Adrenal gland (tissue), 9 donors: ENCODE measurements at regions not wholly inside any gene's neighbourhood (a gene's known extent, or its start where the extent isn't known, plus 50 kb on each side); places are given as distances from the start of the nearest gene placed in this dataset.

ENCODE experiments used
- DNase-seq, 7 donors: peaks; one replicate each; pipeline ENCODE4 v3.0.0-alpha.2; 2019 to 2020
- H3K27ac ChIP-seq, 5 donors: fragments of 200-600 bp; sonication (generic) in 4 of 5; 1 replicate in 3 of 5; 2 replicates in 2 of 5; pipeline versions ENCODE4 v1.5.1 to v1.8.0; 2016 to 2020; ENCODE audit warnings: mild to moderate bottlenecking in 1 of 5
- H3K27me3 ChIP-seq: fragments of 200-600 bp; 2 replicates; pipeline ENCODE4 v1.8.0; 2021
- H3K36me3 ChIP-seq, 2 donors: fragments of 200-600 bp; replicated peaks in 1 of 2; 1 replicate in 1 of 2; 2 replicates in 1 of 2; pipeline versions ENCODE4 v1.5.1 to v1.8.0; 2018 to 2022
- H3K4me1 ChIP-seq, 2 donors: fragments of 200-600 bp; replicated peaks in 1 of 2; 1 replicate in 1 of 2; 2 replicates in 1 of 2; pipeline versions ENCODE4 v1.5.1 to v1.8.0; 2018 to 2021
- H3K4me3 ChIP-seq, 4 donors: fragments of 200-600 bp; sonication (generic) in 3 of 4; one replicate each; pipeline ENCODE4 v1.5.1; 2016 to 2018
- H3K9me3 ChIP-seq, 3 donors: fragments of 200-600 bp; sonication (generic) in 1 of 3; replicated peaks in 1 of 3; 1 replicate in 2 of 3; 2 replicates in 1 of 3; pipeline versions ENCODE4 v1.5.1 to v1.8.0; 2016 to 2021
- POLR2A ChIP-seq, 2 donors: fragments of 450-650 bp; IDR thresholded peaks; one replicate each; pipeline ENCODE4 v1.6.1; 2017; ENCODE audit warnings: antibody characterized with exemption in 2 of 2, mild to moderate bottlenecking in 2 of 2, moderate library complexity in 1 of 2
- WGBS, 4 donors: extraction: QIAGEN DNeasy Blood & Tissue Kit in 2 of 4; methylation state at CpG; one replicate each; pipeline versions ENCODE4 v1.1.5 to v1.1.7; 2013 to 2017; 5-methylcytosine and 5-hydroxymethylcytosine counted together
- intact Hi-C, 2 donors: fragments of 100-400 bp; cut with DNase I; formaldehyde crosslinking; loops; one replicate each; pipeline versions ENCODE4 v1.14.1 to v1.15.0; 2022 to 2023
- TF ChIP-seq, protein P1 (sequence below), 6 experiments: fragments of 450-650 bp in 4 of 6; fragments of 200-600 bp in 2 of 6; sonication (generic) in 1 of 6; IDR thresholded peaks; 1 replicate in 5 of 6; 2 replicates in 1 of 6; pipeline versions ENCODE4 v1.5.1 to v1.8.0; 2016 to 2021; ENCODE audit warnings: antibody characterized with exemption in 6 of 6, mild to moderate bottlenecking in 2 of 6, moderate library complexity in 1 of 6
- donor health status: healthy with polysubstance abuse.
- donor health status: Bipolar disorder and iron deficiency.
- donor health status: DM: yes; HTN: yes; CAD: no.
- donor health status: DM: no; HTN: no; CAD: no.
- donor health status: DM: no; HTN: no; CAD: no.

DNA sequence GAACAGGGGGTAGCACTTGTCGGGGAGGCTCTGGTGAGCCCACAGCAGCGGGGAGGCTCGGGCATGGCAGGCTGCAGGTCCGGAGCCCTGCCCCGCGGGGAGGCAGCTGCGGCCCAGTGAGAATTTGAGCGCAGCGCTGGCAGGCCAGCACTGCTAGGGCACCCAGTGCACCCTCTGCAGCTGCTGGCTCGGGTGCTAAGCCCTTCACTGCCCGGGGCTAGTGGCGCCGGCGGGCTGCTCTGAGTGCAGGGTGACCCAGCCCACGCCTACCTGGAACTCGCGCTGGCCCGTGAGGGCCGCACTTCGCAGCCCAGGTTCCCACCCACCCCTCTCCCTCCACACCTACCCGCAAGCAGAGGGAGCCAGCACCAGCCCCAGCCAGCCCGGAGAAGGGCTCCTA is 151.0 kb downstream of the NXNL2 start:
- Histone ChIP-seq H3K4me1 (peaks cover 0 to 4% of the 10 kb centered on the region in 2 donors), H3K27me3 (no peaks in the 10 kb centered on the region), H3K4me3 (no peak overlapping the region), H3K27ac (no peak overlapping the region), H3K36me3 (no peaks in the 10 kb centered on the region), H3K9me3 (no peaks in the 10 kb centered on the region)
- 92 to 94% (median 93%) methylated on average over 2 to 22 of the region's 22 CpGs; no CpG with 5 or more reads in 1 of the 4 donors for WGBS, 4 donors
- no peak for DNase-seq
- intact Hi-C loops = no loop called here
- TF ChIP-seq, protein P1, sequence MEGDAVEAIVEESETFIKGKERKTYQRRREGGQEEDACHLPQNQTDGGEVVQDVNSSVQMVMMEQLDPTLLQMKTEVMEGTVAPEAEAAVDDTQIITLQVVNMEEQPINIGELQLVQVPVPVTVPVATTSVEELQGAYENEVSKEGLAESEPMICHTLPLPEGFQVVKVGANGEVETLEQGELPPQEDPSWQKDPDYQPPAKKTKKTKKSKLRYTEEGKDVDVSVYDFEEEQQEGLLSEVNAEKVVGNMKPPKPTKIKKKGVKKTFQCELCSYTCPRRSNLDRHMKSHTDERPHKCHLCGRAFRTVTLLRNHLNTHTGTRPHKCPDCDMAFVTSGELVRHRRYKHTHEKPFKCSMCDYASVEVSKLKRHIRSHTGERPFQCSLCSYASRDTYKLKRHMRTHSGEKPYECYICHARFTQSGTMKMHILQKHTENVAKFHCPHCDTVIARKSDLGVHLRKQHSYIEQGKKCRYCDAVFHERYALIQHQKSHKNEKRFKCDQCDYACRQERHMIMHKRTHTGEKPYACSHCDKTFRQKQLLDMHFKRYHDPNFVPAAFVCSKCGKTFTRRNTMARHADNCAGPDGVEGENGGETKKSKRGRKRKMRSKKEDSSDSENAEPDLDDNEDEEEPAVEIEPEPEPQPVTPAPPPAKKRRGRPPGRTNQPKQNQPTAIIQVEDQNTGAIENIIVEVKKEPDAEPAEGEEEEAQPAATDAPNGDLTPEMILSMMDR (IDR thresholded peaks at IDR 0.05) = no peak
- TF ChIP-seq POLR2A (IDR thresholded peaks at IDR 0.05) = no peak

DNA sequence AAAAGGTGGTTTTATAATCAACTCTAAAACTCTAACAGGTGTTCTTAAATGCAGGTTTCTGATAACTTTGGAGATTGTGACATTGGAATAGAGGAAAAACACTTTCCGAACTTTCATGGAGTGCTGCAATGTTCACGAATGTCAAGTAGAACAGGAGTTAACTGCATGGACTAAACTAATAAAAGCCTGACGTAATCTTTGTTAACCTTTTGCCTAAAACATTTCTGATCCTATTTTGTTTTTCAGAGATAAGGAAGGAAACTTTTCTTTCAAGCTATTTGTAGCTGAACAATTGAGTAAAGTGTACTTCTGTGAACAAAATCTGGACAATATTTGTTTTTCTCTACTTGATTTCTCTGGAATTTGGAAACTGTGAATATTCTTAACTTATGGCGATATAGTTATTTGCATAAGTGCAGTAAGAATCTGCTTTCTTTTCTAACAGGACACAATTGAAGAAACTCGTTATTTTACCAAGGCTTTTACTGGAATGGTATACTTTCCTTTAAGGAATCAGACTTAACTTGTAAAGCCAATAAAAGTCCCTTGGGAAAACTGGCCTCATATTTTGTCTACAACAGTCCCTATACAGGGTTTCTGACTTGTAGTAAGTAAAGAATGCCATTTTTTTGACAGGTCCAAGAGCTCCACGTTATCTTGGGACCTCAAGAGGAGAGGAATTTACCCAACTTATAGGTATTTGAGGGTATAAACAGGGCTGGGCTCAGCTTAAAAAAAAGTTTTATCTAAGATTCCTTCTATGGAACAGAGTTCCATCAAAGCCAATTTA is 154.7 kb downstream of the NXNL2 start:
- H3K27ac ChIP-seq = no peak overlapping the region
- intact Hi-C loops = no loop called here
- no peaks in the 10 kb centered on the region for H3K27me3 ChIP-seq
- DNase-seq = no peak
- WGBS, 4 donors = 78 to 84% (median 79%) methylated on average over 6 of the region's 6 CpGs
- no peaks in the 10 kb centered on the region for H3K36me3 ChIP-seq
- H3K9me3 ChIP-seq = no peaks in the 10 kb centered on the region
- H3K4me3 ChIP-seq = no peak overlapping the region
- peaks cover 0 to 13% of the 10 kb centered on the region in 2 donors for H3K4me1 ChIP-seq
- TF ChIP-seq, protein P1 (IDR thresholded peaks at IDR 0.05) = no peak
- no peak for TF ChIP-seq POLR2A (IDR thresholded peaks at IDR 0.05)

GRCh38 chr9:88690628-88691027 is 155.7 kb downstream of the NXNL2 start:
- 87 to 99% (median 93%) methylated on average over 3 of the region's 3 CpGs for WGBS, 4 donors
- H3K27ac ChIP-seq = no peak overlapping the region
- no peak for TF ChIP-seq POLR2A (IDR thresholded peaks at IDR 0.05)
- TF ChIP-seq, protein P1 (IDR thresholded peaks at IDR 0.05) = no peak
- no peaks in the 10 kb centered on the region for H3K9me3 ChIP-seq
- H3K27me3 ChIP-seq = no peaks in the 10 kb centered on the region
- peak in 1 of 7 donors; percentile 38 for DNase-seq
- intact Hi-C loops = no loop called here
- no peaks in the 10 kb centered on the region for H3K36me3 ChIP-seq
- no peak overlapping the region for H3K4me3 ChIP-seq
- H3K4me1 ChIP-seq = peaks cover 0 to 13% of the 10 kb centered on the region in 2 donors

DNA sequence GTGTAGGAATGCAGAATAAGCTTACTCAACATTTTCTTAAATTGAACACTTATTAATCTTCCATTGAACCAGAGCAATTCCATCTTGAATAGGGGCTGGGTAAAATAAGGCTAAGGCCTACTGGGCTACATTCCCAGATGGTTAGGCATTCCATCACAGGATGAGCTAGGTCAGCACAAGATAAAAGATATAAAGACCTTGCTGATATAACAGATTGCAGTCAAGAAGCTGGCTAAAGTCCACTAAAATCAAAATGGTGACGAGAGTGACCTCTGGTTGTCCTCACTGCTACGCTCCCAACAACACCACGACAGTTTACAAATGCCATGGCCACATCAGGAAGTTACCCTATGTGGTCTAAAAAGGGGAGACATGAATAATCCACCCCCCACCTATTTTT is 156.1 kb downstream of the NXNL2 start:
- TF ChIP-seq POLR2A (IDR thresholded peaks at IDR 0.05) = no peak
- TF ChIP-seq, protein P1 (IDR thresholded peaks at IDR 0.05) = no peak
- intact Hi-C loops = no loop called here

More for the DNA sequence above, 156.1 kb downstream of the NXNL2 start:
- H3K27me3 ChIP-seq = no peaks in the 10 kb centered on the region
- no peaks in the 10 kb centered on the region for H3K36me3 ChIP-seq
- DNase-seq = peak in 6 of 7 donors; percentile 43 to 70 (median 55)
- no peak overlapping the region for H3K4me3 ChIP-seq
- H3K27ac ChIP-seq = peak overlapping the region in 2 of 5 donors; percentile 17 to 52
- H3K9me3 ChIP-seq = no peaks in the 10 kb centered on the region
- H3K4me1 ChIP-seq = peaks cover 0 to 13% of the 10 kb centered on the region in 2 donors
- 27 to 47% (median 44%) methylated on average over 3 of the region's 3 CpGs for WGBS, 4 donors
